ENCODE measurements at regions not wholly inside any gene's neighbourhood (a gene's known extent, or its start where the extent isn't known, plus 50 kb on each side); places are given as distances from the start of the nearest gene placed in this dataset.
"Not testable (repeated sequence)": the region's sequence is repeated elsewhere in the genome, so short reads cannot be mapped to it uniquely, and the experiment has no call there.

DNA sequence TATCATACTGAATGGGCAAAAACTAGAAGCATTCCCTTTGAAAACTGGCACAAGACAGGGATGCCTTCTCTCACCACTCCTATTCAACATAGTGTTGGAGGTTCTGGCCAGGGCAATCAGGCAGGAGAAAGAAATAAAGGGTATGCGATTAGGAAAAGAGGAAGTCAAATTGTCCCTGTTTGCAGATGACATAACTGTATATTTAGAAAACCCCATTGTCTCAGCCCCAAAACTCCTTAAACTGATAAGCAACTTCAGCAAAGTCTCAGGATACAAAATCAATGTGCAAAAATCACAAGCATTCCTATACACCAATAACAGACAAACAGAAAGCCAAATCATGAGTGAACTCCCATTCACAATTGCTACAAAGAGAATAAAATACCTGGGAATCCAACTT is 52.5 kb upstream of the CCDC71L start:
- BruUV-seq (replicated peaks); H2AFZ ChIP-seq (ENCODE audit: low read depth, low read length, poor library complexity, severe bottlenecking); RAD21 ChIA-PET (ENCODE audit: low non-redundant PET in 1 of 2, low total read pairs in 2 of 2, uncharacterized antibody in 2 of 2, unreplicated experiment in 2 of 2); H3K4me3 ChIP-seq (replicated peaks in 1 of 2; ENCODE audit: low read depth in 1 of 2, low read length in 2 of 2); H3K79me2 ChIP-seq (ENCODE audit: insufficient read depth, low read length); H3K9ac ChIP-seq (ENCODE audit: low read length); ATAC-seq; H4K20me1 ChIP-seq (ENCODE audit: insufficient read depth); H3K9me3 ChIP-seq (ENCODE audit: control insufficient read depth in 1 of 2, insufficient read depth in 1 of 2, low read depth in 1 of 2, low read length in 2 of 2); H3K36me3 ChIP-seq (ENCODE audit: control insufficient read depth in 1 of 2, insufficient read depth in 2 of 2, low read length in 2 of 2); H3K4me2 ChIP-seq (ENCODE audit: low read length); H3K27me3 ChIP-seq (ENCODE audit: insufficient read depth, low read length); POLR2A ChIA-PET; CTCF ChIA-PET; DNase-seq (ENCODE audit: low read depth, low spot score); intact Hi-C loops (cut with micrococcal nuclease); H3K27ac ChIP-seq (ENCODE audit: low read depth, low read length); H3K9me2 ChIP-seq (ENCODE audit: insufficient read depth): not testable (repeated sequence)
- peaks cover 9 to 16% of the 10 kb centered on the region in 2 experiments for H3K4me1 ChIP-seq (ENCODE audit: control insufficient read depth in 1 of 2, insufficient read depth in 2 of 2, low read length in 2 of 2)

DNA sequence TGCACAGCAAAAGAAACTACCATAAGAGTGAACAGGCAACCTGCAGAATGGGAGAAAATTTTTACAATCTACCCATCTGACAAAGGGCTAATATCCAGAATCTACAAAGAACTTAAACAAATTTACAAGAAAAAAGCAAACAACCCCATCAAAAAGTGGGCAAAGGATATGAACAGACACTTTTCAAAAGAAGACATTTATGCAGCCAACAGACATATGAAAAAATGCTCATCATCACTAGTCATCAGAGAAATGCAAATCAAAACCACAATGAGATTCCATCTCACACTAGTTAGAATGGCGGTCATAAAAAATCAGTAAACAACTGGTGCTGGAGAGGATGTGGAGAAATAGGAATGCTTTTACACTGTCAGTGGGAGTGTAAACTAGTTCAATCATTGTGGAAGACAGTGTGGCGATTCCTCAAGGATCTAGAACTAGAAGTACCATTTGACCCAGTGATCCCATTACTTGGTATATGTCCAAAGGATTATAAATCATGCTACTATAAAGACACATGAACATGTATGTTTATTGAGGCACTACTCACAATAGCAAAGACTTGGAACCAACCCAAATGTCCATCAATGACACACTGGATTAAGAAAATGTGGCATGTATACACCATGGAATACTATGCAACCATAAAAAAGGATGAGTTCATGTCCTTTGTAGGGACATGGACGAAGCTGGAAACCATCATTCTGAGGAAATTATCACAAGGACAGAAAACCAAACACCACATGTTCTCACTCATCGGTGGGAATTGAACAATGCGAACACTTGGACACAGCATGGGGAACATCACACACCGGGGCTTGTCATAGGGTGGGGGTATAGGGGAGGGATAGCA is 53.9 kb upstream of the CCDC71L start:
- ATAC-seq, POLR2A ChIA-PET: not testable (repeated sequence)

DNA sequence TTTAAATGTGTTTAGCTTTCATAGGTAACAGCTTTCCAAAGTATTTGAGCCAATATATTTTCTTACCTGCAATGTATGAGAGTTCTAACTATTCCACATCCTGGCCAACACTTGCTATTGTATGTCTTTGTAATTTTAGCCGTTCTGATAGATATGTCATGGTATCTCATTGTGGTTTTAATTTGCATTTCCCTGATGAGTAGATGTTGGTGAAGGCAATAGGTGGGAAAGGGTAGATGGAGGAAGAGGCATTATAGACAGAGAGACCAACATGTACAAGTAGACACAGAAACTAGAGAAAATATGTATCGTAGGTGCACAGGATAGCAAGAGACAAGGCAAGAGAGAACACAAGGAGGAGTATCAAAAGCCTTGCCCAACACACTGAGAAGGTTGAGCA is 54.8 kb upstream of the CCDC71L start:
- DNase-seq (ENCODE audit: low read depth, low spot score): no peak
- Histone ChIP-seq H3K36me3 (ENCODE audit: control insufficient read depth in 1 of 2, insufficient read depth in 2 of 2, low read length in 2 of 2) (no peaks in the 10 kb centered on the region), H3K9ac (ENCODE audit: low read length) (no peak overlapping the region), H3K27me3 (ENCODE audit: insufficient read depth, low read length) (no peaks in the 10 kb centered on the region), H3K79me2 (ENCODE audit: insufficient read depth, low read length) (no peaks in the 10 kb centered on the region), H3K9me3 (ENCODE audit: control insufficient read depth in 1 of 2, insufficient read depth in 1 of 2, low read depth in 1 of 2, low read length in 2 of 2) (no peaks in the 10 kb centered on the region), H4K20me1 (ENCODE audit: insufficient read depth) (no peaks in the 10 kb centered on the region), H3K9me2 (ENCODE audit: insufficient read depth) (no peaks in the 10 kb centered on the region), H3K4me1 (ENCODE audit: control insufficient read depth in 1 of 2, insufficient read depth in 2 of 2, low read length in 2 of 2) (peaks cover 15 to 29% of the 10 kb centered on the region in 2 experiments), H3K27ac (ENCODE audit: low read depth, low read length) (no peak overlapping the region), H3K4me3 (replicated peaks in 1 of 2; ENCODE audit: low read depth in 1 of 2, low read length in 2 of 2) (no peak overlapping the region), H2AFZ (ENCODE audit: low read depth, low read length, poor library complexity, severe bottlenecking) (no peak overlapping the region), H3K4me2 (ENCODE audit: low read length) (no peak overlapping the region)
- POLR2A ChIA-PET: no interaction called here
- intact Hi-C loops (cut with micrococcal nuclease): no loop called here
- TF ChIP-seq SRF (IDR thresholded peaks at IDR 0.05; ENCODE audit: low read depth) (no peak), EGR1 (IDR thresholded peaks at IDR 0.05; ENCODE audit: low read depth) (no peak), RAD21 (IDR thresholded peaks at IDR 0.05; ENCODE audit: low read depth) (no peak), EZH2phosphoT487 (IDR thresholded peaks at IDR 0.05; ENCODE audit: borderline replicate concordance) (no peak)
- TF ChIP-seq, protein P1, sequence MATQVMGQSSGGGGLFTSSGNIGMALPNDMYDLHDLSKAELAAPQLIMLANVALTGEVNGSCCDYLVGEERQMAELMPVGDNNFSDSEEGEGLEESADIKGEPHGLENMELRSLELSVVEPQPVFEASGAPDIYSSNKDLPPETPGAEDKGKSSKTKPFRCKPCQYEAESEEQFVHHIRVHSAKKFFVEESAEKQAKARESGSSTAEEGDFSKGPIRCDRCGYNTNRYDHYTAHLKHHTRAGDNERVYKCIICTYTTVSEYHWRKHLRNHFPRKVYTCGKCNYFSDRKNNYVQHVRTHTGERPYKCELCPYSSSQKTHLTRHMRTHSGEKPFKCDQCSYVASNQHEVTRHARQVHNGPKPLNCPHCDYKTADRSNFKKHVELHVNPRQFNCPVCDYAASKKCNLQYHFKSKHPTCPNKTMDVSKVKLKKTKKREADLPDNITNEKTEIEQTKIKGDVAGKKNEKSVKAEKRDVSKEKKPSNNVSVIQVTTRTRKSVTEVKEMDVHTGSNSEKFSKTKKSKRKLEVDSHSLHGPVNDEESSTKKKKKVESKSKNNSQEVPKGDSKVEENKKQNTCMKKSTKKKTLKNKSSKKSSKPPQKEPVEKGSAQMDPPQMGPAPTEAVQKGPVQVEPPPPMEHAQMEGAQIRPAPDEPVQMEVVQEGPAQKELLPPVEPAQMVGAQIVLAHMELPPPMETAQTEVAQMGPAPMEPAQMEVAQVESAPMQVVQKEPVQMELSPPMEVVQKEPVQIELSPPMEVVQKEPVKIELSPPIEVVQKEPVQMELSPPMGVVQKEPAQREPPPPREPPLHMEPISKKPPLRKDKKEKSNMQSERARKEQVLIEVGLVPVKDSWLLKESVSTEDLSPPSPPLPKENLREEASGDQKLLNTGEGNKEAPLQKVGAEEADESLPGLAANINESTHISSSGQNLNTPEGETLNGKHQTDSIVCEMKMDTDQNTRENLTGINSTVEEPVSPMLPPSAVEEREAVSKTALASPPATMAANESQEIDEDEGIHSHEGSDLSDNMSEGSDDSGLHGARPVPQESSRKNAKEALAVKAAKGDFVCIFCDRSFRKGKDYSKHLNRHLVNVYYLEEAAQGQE (IDR thresholded peaks at IDR 0.05; ENCODE audit: low read depth): no peak
- no peak for ATAC-seq
- RAD21 ChIA-PET (ENCODE audit: low non-redundant PET in 1 of 2, low total read pairs in 2 of 2, uncharacterized antibody in 2 of 2, unreplicated experiment in 2 of 2): no interaction called here
- CTCF ChIA-PET: no interaction called here
- BruUV-seq (replicated peaks): no TSS peak

More for the DNA sequence above, 53.9 kb upstream of the CCDC71L start:
- H3K9me3 ChIP-seq (ENCODE audit: control insufficient read depth in 1 of 2, insufficient read depth in 1 of 2, low read depth in 1 of 2, low read length in 2 of 2); H3K4me2 ChIP-seq (ENCODE audit: low read length); RAD21 ChIA-PET (ENCODE audit: low non-redundant PET in 1 of 2, low total read pairs in 2 of 2, uncharacterized antibody in 2 of 2, unreplicated experiment in 2 of 2); BruUV-seq (replicated peaks); H3K4me3 ChIP-seq (replicated peaks in 1 of 2; ENCODE audit: low read depth in 1 of 2, low read length in 2 of 2); H4K20me1 ChIP-seq (ENCODE audit: insufficient read depth); H2AFZ ChIP-seq (ENCODE audit: low read depth, low read length, poor library complexity, severe bottlenecking); H3K9ac ChIP-seq (ENCODE audit: low read length); H3K9me2 ChIP-seq (ENCODE audit: insufficient read depth); DNase-seq (ENCODE audit: low read depth, low spot score); H3K36me3 ChIP-seq (ENCODE audit: control insufficient read depth in 1 of 2, insufficient read depth in 2 of 2, low read length in 2 of 2); H3K79me2 ChIP-seq (ENCODE audit: insufficient read depth, low read length); H3K27ac ChIP-seq (ENCODE audit: low read depth, low read length); H3K27me3 ChIP-seq (ENCODE audit: insufficient read depth, low read length); intact Hi-C loops (cut with micrococcal nuclease); CTCF ChIA-PET: not testable (repeated sequence)
- peaks cover 15 to 29% of the 10 kb centered on the region in 2 experiments for H3K4me1 ChIP-seq (ENCODE audit: control insufficient read depth in 1 of 2, insufficient read depth in 2 of 2, low read length in 2 of 2)
